GM18870 (cell line): ENCODE measurements at regions not wholly inside any gene's neighbourhood (a gene's known extent, or its start where the extent isn't known, plus 50 kb on each side); places are given as distances from the start of the nearest gene placed in this dataset.

ENCODE experiments used
- ATAC-seq: cut with Tn5 transposase; IDR thresholded peaks from one replicate; pipeline ENCODE4 v1.9.1; 2021; ENCODE audit warnings: moderate library complexity; ENCODE audit not compliant: unreplicated experiment

- no peak for ATAC-seq
These were observed 161.6 kb upstream of the BDNF start for GRCh38 chr11:27861706-27862430.

GRCh38 chr11:27860811-27861210, 160.6 kb upstream of the BDNF start:
- no peak for ATAC-seq

DNA sequence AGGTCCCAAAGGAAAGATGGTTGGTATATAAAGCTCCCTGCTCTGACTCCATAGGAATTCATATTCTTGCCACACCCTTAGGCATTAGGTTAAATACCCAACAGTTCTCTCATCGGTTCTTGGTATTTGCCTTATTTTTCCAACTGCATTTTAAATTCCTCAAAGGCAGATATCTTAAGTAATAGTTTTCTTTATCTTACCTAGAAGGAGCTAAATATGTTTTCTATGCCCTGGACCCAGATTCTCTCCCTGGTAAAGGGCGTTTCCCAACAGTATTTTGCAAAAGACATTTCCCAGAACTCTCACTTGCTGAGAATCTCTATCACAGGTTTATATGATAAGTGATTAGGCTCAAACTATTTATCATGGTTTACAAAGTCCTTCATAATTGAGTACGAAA, 158.6 kb upstream of the BDNF start:
- no peak for ATAC-seq

DNA sequence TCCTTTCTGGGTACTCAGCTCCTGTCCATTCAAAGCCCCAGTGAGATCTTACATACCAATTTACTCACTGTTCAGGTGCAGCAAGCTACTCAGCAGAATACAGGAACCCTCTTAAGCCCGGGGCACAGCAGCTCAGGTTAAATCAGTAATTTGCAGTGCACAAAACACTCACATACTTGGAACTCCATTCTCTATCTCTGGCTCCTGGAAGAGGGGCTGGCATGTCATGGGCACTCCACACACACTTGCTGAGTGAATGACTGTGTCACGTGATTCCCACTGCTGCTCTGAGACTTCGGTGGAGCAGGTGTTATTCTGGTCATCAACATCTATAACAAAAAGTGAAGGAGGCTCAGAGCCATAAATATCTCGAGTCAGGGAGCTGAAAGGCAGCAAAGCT, 157.3 kb upstream of the BDNF start:
- no peak for ATAC-seq

GRCh38 chr11:27857014-27857413, 156.8 kb upstream of the BDNF start:
- peak; percentile 86 for ATAC-seq

- ATAC-seq, result no peak
These were observed 148.2 kb upstream of the BDNF start for GRCh38 chr11:27848423-27848822.

DNA sequence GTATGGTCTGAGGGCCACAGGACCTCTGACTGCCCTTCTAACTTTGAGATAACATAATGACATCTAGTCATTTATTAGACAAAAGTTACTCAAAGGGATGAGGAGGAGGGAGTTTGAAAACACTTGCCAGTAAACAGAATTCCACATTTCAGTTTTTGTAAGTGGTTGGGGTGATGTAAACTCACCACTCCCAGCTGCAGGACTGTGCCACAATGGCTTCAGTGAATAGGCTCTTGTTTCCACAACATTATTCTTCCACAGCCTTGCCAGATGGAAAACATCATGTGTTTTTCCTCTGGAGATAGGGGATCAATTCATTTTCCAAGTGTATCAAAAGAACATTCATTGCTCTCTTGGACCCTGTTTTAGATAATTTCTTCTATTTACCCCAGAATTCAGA, 147.2 kb upstream of the BDNF start:
- no peak for ATAC-seq

- peak; percentile 38 for ATAC-seq
These were observed 142.0 kb upstream of the BDNF start for GRCh38 chr11:27842290-27842689.

- ATAC-seq, result no peak
These were observed 140.8 kb upstream of the BDNF start for GRCh38 chr11:27841023-27841422.

DNA sequence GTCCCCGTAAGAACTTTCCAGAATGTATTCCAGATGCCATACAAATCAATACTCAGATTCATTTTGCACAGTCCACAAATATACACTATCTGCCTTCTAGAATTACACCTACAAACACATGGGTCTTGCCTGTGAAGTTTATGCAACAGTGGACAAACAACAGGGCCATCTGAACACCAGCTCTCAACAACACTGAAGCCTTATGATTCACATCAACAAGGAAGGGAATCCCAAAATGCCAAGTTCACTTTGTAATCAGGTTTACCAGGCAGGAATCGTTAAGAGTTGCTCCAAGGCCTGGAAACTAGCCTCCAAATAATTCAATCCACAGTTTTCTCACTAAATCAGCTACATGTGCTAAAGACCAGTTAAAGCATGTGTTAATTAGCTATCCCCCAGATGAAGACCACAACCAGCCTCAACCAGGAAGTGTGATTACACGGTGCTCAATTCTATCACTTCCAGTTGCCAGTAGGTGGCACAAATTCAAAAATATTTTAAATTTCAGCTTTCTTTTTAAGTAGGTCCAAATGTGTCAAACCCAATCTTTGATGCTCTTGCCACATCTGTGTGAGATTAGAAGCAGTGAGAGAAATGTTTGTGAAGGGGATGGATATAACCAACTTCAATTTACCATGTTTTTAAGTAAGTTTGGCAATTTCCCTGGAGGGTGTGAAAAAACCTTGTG, 139.1 kb upstream of the BDNF start:
- ATAC-seq, result no peak

DNA sequence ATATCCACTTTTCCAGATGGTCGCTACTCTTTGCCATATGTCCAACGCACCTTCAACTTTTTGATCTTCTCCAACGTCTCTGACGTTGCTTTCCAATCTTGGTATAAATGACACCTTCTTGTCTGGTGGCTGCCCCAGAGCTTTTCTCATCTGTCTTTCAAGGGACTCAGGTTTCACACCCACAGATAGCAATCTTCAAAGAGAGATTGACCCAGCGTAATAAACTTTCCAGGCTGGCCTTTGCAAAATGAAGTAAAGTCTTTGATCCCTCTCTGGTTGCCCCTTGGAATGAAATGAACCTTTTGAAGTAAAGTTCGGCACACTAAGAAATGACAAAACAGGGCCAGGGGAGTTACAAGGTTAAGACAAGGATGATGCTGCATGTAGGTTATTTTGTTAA, 138.4 kb upstream of the BDNF start:
- ATAC-seq, result no peak

DNA sequence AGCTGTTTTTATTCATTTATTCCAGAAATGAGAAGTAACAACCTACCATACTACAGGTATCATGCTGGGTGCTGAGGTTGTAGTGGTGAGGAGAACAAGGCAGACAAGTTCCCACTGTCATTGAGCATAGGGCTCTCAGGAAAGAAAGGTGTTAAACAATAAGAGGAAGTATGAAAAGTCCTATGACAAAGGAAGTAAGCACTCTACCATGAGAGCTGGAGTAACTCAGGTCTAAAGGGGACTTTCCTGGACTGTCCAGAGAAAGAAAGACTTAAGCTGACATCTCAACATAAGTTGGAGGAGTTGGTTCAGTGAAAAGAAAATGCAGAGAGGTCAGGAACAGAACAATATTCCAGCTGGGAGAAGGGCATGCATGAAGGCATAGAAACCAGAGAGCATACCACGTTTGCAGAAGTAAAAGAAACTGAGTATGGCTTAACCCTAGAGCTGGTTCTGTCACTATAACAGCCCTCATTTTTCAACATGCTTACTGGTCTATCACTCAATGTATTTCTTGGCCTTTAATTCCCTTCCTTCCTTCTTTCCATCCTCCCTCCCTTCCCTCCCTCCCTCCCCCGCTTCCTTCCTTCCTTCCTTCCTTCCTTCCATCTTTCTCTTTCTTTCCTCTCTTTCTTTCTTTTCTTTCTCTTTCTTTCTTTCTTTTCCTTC, 137.8 kb upstream of the BDNF start:
- ATAC-seq, result peak; percentile 97

DNA sequence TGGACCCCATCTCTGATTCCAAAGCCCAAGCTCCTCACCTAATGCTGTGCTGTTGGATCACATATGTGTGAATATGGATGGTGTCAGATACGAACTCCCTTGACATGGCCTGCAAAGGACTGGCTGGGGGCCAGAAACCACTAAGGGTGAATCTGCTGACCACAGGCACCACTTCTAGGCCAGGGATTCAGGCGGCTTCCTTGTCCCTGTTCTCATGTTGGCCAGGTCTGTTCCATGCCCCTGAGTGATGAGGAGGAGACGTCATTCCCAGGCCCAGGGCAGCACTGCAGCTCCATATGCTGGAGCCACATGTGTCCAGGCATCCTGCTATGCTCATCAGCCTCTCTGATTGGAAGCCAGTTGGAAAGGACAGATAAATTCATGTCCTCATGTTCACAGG, 130.0 kb upstream of the BDNF start:
- no peak for ATAC-seq

GRCh38 chr11:27820249-27820648, 120.0 kb upstream of the BDNF start:
- ATAC-seq, result no peak

DNA sequence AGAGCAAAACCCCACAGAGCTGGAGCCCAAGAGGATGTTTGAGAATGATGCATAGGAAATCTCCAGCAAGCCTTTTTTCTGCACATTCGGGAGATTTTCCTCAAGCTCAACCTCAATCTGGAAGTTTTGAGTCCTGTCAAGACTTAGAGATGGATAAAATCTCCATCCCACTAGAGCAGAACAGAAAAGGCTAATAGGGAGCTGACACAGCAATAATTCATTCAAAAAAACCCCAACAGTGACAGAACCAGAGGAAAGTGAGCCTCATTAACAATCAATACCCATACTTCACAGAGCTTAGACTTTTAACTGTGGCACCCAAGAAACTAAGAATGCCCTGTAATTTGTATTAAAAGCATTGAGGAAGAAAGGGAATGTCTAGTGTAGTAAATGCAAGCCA, 115.9 kb upstream of the BDNF start:
- ATAC-seq, result no peak

DNA sequence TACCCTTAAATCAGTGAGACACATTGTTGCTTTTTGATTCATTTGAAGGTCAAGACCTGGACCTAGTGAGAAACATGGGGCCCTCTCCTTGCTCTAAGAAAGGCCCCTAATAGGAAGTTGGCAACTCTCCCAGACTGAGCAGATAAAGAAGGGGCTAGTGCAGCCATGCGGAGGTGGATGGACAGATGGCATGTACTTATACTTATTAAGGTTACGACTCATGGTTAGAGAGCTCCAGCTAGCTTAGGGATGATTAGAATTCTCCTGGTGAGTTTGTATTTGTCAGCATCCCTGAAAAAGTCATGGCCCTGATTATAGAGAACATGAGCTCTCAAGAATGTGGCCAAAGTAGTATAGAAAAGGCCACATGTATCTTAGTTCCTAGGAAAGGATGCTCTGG, 112.1 kb upstream of the BDNF start:
- ATAC-seq, result no peak

DNA sequence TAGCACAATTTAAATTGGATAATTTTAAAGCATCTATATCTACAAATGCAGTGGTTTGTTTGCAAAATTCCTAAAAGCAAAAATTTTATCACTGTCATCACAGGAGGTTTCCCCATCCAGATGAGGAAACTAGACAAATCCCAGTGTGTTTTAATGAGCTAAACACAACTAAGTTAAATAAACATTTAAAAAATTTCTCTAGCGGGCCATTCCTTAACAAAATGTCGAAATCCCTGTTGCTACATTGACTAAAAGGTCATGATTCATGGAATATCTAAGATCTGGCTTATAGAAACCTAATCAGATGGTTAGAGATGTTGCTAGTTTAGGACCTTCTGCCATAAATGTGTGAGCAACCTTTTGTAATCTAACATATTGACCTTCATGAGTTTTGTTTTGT, 107.3 kb upstream of the BDNF start:
- no peak for ATAC-seq

- no peak for ATAC-seq
These were observed 105.9 kb upstream of the BDNF start for GRCh38 chr11:27806122-27806521.

GRCh38 chr11:27795955-27796861, 96.0 kb upstream of the BDNF start:
- ATAC-seq, result no peak

- no peak for ATAC-seq
These were observed 86.6 kb upstream of the BDNF start for GRCh38 chr11:27786864-27787263.

DNA sequence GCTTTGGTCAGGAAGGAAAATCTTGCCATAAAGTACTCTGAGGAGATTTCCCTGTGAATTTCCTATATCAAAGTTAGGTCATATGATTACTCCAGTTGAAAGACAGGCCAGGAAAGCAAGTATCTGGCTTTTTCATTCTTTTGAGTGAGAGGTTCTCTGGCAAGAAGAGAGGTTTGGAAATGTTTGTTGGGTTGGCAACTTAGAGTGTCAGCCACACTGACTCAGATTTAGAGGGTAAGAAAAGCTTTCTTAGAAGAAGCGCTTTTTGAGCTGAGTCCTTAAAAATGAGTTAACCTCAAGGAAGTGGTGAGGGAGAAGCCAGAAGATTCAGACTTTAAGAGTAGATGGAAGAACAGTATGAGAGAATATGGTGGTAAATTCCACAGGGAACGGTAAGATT, 86.1 kb upstream of the BDNF start:
- no peak for ATAC-seq
